WTC11 (cell line): ENCODE measurements at regions not wholly inside any gene's neighbourhood (a gene's known extent, or its start where the extent isn't known, plus 50 kb on each side); places are given as distances from the start of the nearest gene placed in this dataset.

Experiments used
- ATF3 ChIP-seq: sonication (generic); formaldehyde crosslinking; conservative IDR thresholded peaks from 2 replicates; pipeline ENCODE4 v1.8.1; 2022; ENCODE audit warnings: mild to moderate bottlenecking, missing genetic modification reagents
- CREB1 ChIP-seq: sonication (generic); formaldehyde crosslinking; IDR thresholded peaks from 2 replicates; pipeline ENCODE4 v1.8.0; 2023; ENCODE audit warnings: mild to moderate bottlenecking, missing genetic modification reagents
- CTCF ChIP-seq: fragments of 200-600 bp; IDR thresholded peaks from 2 replicates; pipeline ENCODE4 v1.8.0; 2022; ENCODE audit warnings: antibody characterized with exemption
- ESRRA ChIP-seq: sonication (generic); formaldehyde crosslinking; IDR thresholded peaks from 2 replicates; pipeline ENCODE4 v1.8.1; 2022; ENCODE audit warnings: mild to moderate bottlenecking, missing genetic modification reagents, borderline replicate concordance
- FOXJ3 ChIP-seq: sonication (generic); formaldehyde crosslinking; IDR thresholded peaks from 2 replicates; pipeline ENCODE4 v1.9.0; 2021; ENCODE audit warnings: missing genetic modification reagents, mild to moderate bottlenecking, borderline replicate concordance
- NR3C1 ChIP-seq: sonication (generic); formaldehyde crosslinking; conservative IDR thresholded peaks from 2 replicates; pipeline ENCODE4 v1.8.1; 2023; ENCODE audit warnings: low read depth, mild to moderate bottlenecking, missing genetic modification reagents
- TEAD1 ChIP-seq: sonication (generic); formaldehyde crosslinking; IDR thresholded peaks from 2 replicates; pipeline ENCODE4 v1.8.0; 2022; ENCODE audit warnings: mild to moderate bottlenecking, missing genetic modification reagents

GRCh38 chrY:19573646-19574045 is 170.9 kb downstream of the KDM5D start:
- no peak for TF ChIP-seq FOXJ3 (CRISPR knock-in tag)
- no peak for TF ChIP-seq CTCF
- no peak for TF ChIP-seq ATF3 (CRISPR knock-in tag)
- TF ChIP-seq TEAD1 (CRISPR knock-in tag) = no peak
- no peak for TF ChIP-seq NR3C1
- TF ChIP-seq CREB1 = no peak
- no peak for TF ChIP-seq ESRRA (CRISPR knock-in tag)
